ENCODE measurements at regions not wholly inside any gene's neighbourhood (a gene's known extent, or its start where the extent isn't known, plus 50 kb on each side); places are given as distances from the start of the nearest gene placed in this dataset.

DNA sequence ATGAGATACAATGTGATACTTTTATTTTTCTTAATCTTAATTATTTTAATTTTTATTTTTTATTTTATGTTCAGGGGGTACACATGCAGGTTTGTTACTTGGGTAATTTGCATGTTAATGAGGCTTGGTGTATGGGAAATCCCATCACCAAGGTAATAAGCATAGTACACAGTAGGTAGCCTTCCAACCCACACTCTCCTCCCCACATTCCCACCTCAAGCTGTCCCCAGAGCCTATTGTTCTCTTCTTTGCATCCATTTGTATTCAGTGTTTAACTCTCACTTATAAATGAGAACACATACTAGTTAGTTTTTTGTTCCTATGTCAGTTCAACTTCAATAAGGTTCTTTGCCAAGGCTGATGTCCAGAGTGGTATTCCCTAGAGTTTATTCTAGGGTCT lies 1375.4 kb downstream of the NSUN3 start:
- Histone ChIP-seq H3K9me3 (ENCODE audit: severe bottlenecking) (no peaks in the 10 kb centered on the region), H3K4me3 (ENCODE audit: low read depth, low read length) (no peak overlapping the region), H3K27me3 (ENCODE audit: insufficient read depth, low read depth, severe bottlenecking) (peaks cover 14% of the 10 kb centered on the region), H3K27ac (no peak overlapping the region), H3K36me3 (no peaks in the 10 kb centered on the region)
- no peak for TF ChIP-seq CTCF (IDR thresholded peaks at IDR 0.05; ENCODE audit: low read depth, low read length)
- no peak for DNase-seq

DNA sequence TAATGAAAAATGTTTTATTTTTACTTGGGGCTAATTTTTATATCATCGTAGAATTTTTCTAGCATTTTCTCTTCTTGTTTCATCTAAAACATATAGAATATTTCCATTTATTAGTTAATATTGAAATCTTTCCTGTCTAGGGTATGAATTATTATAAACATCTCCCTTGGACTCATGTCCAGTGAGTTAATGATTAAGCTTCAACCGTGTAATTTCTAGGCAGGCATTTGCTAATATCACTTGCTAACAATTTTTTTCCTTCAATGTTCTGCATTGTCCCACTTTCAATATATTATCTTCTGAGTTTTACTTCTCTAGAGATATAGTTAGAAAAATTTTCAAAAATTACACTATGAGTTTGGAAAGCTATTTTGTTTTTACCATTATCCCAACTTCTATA lies 1371.6 kb upstream of the EPHA6 start:
- H3K27me3 ChIP-seq (ENCODE audit: insufficient read depth, low read depth, severe bottlenecking) = peaks cover 8% of the 10 kb centered on the region
- no peak overlapping the region for H3K27ac ChIP-seq

DNA sequence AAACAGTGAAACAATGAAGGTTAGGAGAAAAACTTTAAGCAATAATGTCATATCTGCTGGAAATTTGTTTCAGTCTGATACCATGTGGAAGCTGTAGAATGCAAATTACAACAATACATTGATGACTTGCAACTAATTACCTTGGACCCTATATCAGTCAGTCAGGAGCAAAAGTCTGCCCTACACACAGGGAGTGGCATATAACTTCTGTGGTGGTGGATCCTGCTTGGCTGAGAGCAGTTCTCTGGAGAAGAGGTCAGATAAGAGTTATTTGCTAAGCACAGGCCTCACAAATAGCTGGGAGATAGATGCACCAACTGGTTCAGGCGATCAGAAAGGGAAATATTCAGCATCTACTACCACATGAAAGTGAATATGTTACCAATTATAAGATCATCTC lies 1364.6 kb upstream of the EPHA6 start:
- DNase-seq = no peak
- no peaks in the 10 kb centered on the region for H3K9me3 ChIP-seq (ENCODE audit: severe bottlenecking)
- no peak overlapping the region for H3K27ac ChIP-seq
- H3K27me3 ChIP-seq (ENCODE audit: insufficient read depth, low read depth, severe bottlenecking) = peaks cover 13% of the 10 kb centered on the region
- no peaks in the 10 kb centered on the region for H3K36me3 ChIP-seq
- H3K4me3 ChIP-seq (ENCODE audit: low read depth, low read length) = no peak overlapping the region
- no peak for TF ChIP-seq CTCF (IDR thresholded peaks at IDR 0.05; ENCODE audit: low read depth, low read length)

More for the DNA sequence above, 1371.6 kb upstream of the EPHA6 start:
- no peak overlapping the region for H3K4me3 ChIP-seq (ENCODE audit: low read depth, low read length)
- no peak for TF ChIP-seq CTCF (IDR thresholded peaks at IDR 0.05; ENCODE audit: low read depth, low read length)
- no peaks in the 10 kb centered on the region for H3K9me3 ChIP-seq (ENCODE audit: severe bottlenecking)
- no peaks in the 10 kb centered on the region for H3K36me3 ChIP-seq
- no peak for DNase-seq

- Histone ChIP-seq H3K4me3 (ENCODE audit: low read depth, low read length) (no peak overlapping the region), H3K9me3 (ENCODE audit: severe bottlenecking) (no peaks in the 10 kb centered on the region), H3K27ac (no peak overlapping the region), H3K36me3 (no peaks in the 10 kb centered on the region), H3K27me3 (ENCODE audit: insufficient read depth, low read depth, severe bottlenecking) (peaks cover 15% of the 10 kb centered on the region)
- no peak for DNase-seq
- no peak for TF ChIP-seq CTCF (IDR thresholded peaks at IDR 0.05; ENCODE audit: low read depth, low read length)
Measured at GRCh38 chr3:95453242-95453641, 1361.2 kb upstream of the EPHA6 start.

- H3K4me3 ChIP-seq (ENCODE audit: low read depth, low read length) = no peak overlapping the region
Measured at GRCh38 chr3:95456835-95457234, 1357.6 kb upstream of the EPHA6 start.

More at GRCh38 chr3:95456835-95457234, 1357.6 kb upstream of the EPHA6 start:
- Histone ChIP-seq H3K27ac (no peak overlapping the region), H3K27me3 (ENCODE audit: insufficient read depth, low read depth, severe bottlenecking) (peaks cover 34% of the 10 kb centered on the region), H3K36me3 (no peaks in the 10 kb centered on the region), H3K9me3 (ENCODE audit: severe bottlenecking) (no peaks in the 10 kb centered on the region)
- TF ChIP-seq CTCF (IDR thresholded peaks at IDR 0.05; ENCODE audit: low read depth, low read length) = no peak
- no peak for DNase-seq
